GM11168 (cell line): ENCODE measurements at regions not wholly inside any gene's neighbourhood (a gene's known extent, or its start where the extent isn't known, plus 50 kb on each side); places are given as distances from the start of the nearest gene placed in this dataset.

Source experiments
- in situ Hi-C: fragments of 300-500 bp; cut with MboI; formaldehyde crosslinking; loops from one replicate; pipeline ENCODE4 v1.12.0; 2022; ENCODE audit warnings: low sequenced_read_pairs; ENCODE audit not compliant: unreplicated experiment

DNA sequence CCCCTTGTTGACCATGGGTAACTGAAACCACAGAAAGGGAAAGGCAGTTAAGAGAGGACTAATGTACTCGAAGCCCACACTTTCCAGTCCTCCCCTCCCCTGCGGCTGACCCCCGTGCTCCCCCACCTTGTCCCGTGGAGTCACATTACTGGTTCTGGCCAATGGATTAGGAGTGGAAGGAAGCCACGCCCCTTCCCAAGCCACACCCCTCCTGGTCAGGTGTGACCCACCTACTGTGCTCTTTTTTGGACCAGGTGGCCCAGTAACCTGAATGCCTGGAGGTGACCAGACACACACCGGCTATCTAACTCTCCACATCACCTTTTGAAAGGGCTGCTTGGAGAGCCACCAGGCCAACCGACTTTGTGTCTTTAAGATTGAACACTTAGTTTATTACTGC is 109.3 kb upstream of the MSX1 start:
- in situ Hi-C loops, result no loop called here

DNA sequence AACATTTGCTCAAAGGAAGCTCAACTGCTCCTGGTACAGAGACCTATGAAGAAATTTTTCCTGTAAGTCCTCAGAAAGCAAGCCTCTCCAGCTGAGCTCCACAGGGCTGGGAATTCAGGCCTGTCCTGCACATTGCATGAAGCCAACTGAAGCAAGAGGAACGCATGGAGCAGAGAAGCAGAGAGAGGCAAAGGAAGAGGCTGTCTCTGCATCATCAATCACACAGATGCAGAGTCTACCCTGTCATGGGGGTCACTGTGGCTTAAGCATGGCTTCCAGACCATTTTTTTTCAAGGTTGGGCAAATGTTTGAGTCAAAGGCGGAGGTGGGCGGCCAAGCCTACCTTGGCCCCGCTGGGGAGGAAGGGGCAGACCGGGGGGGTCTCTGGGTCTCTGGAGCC is 110.3 kb upstream of the MSX1 start:
- in situ Hi-C loops, result no loop called here

DNA sequence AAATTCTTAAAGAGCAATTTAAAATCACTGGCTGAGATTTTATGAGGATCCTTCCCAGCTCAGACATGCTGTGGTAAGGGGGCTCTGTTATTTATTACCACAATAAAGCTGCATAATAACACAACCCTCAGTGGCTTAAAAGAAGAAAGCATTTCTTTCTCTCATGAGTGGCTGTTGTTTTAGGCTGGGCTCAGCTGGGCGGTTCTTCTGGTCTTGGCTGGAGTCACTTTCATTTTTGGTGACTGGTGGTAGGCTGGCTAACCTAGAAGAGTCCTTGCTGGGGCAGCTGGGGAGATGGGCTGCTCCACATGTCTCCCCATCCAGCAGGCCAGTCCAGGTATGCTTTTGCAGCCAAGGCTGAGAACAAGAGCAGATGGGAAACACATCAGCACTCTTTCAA is 113.0 kb upstream of the MSX1 start:
- in situ Hi-C loops, result no loop called here

DNA sequence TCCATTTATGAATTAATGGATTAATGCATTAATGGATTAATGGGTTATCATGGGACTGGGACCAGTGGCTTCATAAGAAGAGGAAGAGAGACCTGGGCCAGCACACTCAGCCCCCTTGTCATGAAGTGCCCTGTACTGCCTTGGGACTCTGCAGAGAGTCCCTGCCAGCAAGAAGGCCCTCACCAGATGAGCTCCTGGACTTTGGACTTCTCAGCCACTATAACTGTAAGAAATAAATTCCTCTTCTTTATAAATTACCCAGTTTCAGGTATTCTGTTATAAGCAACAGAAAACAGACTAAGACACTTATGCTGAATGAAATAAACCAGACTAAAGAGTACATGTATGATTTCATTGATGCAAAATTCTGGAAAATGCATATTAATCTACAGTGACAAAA is 119.4 kb upstream of the MSX1 start:
- in situ Hi-C loops, result loop anchor here (5.0 kb wide), 1 partner anchor 33 kb away; no protein-coding TSS in a partner anchor

DNA sequence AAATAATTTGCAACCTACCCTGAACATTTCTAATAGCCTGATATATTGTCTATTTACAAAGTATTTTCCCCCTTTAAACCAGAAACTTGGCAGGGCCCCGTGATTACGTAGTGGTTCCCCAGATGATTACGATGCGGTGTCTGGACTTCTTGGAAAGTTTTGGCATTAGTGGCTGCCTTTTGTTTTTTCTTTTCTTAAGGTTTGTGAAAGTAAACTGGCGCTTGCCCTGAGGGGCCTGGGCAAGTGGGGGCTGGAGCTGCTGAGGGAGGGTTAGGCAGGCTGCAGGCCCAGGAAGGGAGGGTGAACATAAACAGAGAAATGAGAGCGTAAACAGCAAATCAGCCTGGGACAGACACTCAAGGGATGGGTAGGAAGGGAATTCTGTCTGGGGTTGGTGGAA is 123.6 kb upstream of the MSX1 start:
- in situ Hi-C loops, result no loop called here

DNA sequence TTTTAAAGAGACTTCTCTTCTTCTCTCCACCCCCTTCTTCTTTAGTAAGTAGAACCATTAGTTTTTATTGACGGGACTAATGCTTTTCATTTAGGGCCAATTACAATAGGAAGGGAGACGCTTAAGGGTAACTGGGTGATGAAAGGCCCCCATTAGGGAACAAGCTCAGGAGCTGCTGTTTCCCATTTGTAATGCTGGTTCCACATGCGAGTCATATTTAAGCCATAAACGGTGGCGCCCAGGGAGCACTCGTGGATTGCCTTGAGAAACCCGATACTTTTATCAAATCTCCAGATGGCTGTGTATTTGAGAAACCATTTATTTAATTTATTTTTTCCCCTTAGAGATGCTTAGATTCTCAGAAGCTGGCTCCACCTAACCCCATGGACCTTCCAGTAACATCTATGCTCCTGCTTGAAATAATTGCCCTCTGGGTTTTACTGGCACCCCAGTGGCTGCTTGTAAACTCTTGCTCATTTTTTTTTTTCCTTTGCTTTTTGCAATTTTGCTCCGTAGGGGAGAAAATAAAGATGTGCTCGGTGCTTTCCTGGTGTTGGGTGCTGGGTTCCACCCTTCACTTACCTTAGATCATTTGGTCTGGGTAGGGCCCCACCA is 124.2 kb upstream of the MSX1 start:
- in situ Hi-C loops, result no loop called here

DNA sequence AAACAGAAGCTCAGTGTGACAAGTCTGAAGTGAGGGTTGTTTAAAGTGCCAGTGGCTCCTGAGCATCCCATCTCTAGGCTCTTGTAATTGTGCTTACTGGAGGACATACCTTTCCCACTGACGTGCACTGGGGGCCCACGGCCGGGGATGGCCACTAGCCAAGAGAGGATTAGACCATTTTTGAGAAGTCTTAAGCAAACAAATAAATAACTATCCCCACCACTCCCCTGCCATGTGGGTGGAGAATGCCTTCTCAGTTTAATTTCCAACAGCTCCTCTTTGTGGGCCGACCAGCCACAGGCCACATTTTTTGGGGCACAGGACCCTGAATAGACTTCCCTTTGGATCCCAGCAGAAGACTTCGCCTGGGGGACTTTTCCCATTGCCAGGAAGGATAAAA is 125.0 kb upstream of the MSX1 start:
- in situ Hi-C loops, result no loop called here

DNA sequence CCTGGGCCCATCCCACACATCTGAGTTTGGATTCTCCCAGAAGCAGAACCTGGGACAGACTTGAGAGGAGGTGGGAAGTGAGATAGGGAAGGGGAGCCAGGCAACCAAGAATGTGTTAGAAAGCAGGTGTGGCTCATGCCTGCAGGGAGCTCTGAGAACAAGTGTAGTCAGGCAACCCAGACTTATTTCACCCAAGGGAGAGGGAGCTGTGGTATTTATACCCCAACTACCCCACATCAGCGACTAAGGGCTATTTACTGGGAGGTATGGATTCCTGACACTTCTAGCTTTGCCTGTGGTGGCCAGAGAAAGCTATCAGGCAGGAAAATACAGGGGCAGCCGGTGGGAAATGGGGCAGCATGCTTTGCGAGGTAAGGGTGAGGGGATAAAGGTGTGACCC is 125.8 kb upstream of the MSX1 start:
- in situ Hi-C loops, result no loop called here

DNA sequence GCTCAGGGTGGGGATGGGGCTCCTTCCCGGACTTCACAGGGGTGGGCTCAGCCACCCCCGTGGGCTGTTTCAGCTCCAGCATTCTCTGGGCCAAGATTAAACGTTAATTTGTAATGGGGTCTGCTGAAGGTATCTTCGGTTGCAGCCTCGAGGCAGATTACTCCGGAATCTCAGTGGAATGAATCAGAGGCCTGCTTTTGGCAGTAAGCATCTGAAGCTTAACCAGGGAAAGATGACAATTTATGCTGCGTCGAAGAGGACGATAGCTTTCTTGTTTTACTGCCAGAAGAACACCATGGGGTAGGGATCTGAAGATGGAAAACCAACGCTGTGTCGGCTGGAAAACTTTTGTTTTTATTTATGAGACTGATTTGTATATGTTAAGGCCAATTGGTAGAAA is 129.2 kb upstream of the MSX1 start:
- in situ Hi-C loops, result no loop called here

DNA sequence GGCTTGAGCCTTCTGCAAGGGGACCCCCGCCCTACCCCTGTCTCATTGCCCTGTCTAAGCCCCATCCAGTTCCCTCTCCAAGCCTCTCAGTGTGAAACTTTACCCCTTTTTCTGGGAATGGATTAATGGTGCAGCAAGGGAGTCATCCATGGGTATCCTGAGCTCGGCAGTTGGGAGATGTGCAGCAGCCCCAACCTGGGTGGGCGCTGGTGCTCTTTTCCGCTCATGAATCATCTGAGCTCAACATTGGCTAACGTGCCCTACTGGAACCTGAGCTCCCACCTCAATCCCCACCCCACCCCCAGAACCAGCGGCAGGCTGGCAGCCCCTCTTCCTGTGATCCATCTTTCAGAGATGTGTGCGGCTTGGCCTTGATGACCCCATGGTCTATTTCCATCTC is 130.3 kb upstream of the MSX1 start:
- in situ Hi-C loops, result no loop called here

DNA sequence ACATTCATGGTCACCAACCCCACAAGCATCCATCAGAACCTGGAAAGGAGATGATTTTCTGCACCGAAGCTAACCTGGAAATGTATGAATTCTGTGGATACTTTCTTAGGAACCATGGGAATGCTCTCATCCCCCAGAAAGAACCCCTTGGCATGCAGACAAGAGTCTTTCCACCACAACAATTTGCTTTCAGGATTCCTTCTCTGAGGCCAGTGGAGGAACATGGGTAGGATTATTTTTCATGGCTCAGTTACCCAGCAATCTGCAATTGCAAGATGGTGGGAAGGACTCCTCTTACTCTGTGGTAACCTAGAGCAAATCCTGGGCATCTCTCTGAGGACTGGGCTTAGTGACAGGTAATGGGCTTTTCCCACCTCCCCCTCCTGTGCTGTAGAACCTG is 131.9 kb upstream of the MSX1 start:
- in situ Hi-C loops, result no loop called here

DNA sequence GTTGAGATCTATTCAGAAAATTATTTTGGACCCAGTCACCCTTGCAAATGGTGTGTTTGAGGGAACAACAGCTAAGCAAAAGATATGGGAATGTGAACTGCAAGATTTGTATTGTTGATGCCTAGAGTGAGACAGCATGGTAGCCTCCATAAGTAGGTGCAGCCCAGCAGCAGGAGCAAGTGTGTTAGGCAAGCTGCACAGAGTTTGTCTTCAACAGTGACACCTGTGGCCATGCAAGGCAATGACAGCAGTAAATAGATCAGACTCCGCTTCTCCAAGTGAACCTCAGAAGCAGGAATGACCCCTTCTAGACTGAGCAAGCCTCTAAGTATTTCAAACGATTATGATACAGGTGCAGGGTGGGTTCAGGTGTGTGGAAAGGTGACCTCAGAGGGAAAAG is 133.4 kb upstream of the MSX1 start:
- in situ Hi-C loops, result no loop called here

DNA sequence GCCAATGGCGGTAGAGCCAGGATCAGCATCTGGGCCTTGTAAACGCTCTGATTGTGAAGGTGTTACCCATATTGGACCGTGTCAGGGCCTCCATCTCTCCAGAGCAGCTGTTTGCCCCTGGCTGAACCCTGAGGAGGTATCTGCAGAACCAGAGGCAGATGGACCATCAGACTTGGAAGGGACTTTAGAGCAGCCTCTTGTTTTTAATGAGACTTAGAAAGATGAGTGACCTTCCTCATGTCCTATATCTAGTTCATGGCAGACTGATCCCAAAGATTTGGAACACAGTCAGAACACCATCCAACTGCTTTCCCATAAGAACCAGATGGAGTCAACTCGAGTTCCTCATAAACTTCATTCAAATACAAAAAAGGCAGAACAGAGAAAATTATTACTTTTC is 135.1 kb upstream of the MSX1 start:
- in situ Hi-C loops, result no loop called here

DNA sequence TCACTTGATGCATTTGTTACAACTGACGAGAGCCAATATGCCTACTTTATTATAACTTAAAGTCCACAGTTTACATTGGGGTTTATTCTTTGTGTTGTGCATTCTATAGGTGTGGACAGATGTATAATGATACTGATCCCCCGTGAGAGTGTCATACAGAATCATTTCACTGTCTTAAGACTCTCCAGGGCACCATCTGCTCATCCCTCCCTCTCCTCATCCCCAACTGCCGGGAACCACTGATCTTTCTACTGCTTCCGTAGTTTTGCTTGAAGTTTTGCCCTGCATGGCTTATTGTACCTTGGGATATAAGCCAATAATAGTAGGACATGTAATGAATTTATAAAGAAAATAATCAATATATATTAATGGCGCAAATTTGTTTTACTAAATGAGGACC is 137.8 kb upstream of the MSX1 start:
- in situ Hi-C loops, result no loop called here

DNA sequence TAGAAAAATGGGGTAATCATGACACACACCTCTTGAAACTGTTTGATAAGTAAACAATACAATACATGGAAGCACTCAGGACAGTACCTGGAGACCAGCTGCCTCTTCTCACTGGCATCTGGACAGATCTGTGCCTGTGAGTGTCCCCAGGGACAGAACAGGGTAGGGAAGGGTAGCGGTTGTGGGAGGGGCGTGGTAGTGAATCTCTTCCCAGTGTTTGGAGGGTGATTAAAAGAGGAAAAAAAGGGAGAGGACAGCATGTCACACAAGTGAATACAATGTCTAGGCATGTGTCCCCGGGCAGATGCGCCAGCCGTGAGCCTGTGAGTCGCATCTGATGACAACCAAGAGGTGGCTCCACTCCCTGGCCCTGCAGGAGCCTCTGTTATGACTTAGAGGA is 138.8 kb upstream of the MSX1 start:
- in situ Hi-C loops, result no loop called here

DNA sequence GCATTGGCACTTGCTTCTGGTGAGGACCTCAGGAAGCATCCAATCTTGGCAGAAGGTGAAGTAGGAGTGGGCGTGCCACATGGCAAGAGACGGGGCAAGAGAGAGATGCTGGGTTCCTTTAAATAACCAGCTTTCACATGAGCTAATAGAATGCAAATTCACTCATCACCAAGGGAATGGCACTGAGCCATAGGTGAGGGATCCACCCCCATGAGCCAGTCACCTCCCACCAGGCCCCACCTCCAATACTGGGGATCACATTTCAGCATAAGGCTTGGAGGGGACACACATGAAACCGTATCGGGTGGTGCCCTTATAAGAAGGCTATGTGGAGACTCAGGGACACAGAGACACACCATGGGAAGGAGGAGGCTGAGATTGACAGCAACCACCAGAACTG is 140.0 kb upstream of the MSX1 start:
- in situ Hi-C loops, result no loop called here

DNA sequence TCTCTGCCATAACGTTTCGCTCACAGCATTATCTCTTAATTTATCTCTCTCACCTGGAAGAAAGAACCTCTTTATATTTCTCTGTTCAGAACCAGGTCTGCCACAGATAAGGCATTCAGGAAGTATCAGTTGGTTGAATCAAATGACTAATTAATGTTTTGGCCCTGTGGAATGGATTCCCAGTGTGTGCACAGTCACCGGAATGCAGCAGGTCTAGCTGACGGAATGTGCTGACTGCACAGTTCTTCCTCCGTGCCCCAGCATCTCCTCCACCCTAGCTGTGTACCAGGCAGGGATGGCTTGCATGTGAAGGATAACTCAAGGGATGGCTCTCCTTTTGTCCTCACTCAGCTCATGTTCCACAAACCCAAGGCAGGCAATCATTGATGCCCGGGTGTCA is 141.8 kb upstream of the MSX1 start:
- in situ Hi-C loops, result no loop called here

DNA sequence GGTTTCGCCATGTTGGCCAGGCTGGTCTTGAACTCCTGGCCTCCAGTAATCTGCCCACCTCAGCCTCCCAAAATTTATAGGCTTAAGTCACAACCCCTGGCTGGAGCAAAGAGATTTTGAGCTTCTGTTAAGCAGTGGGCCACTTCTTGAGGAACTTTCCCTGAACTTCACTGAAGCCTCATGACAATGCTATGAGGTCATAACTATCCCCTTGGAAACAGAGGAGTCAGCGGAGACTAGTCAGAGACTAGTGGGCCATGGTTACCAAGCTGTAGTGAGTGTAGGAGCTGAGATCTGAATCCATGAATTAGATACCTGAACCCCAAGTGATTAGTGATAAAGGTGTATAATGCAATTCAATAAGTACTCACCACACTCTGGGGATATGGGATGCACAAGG is 145.1 kb upstream of the MSX1 start:
- in situ Hi-C loops, result no loop called here

DNA sequence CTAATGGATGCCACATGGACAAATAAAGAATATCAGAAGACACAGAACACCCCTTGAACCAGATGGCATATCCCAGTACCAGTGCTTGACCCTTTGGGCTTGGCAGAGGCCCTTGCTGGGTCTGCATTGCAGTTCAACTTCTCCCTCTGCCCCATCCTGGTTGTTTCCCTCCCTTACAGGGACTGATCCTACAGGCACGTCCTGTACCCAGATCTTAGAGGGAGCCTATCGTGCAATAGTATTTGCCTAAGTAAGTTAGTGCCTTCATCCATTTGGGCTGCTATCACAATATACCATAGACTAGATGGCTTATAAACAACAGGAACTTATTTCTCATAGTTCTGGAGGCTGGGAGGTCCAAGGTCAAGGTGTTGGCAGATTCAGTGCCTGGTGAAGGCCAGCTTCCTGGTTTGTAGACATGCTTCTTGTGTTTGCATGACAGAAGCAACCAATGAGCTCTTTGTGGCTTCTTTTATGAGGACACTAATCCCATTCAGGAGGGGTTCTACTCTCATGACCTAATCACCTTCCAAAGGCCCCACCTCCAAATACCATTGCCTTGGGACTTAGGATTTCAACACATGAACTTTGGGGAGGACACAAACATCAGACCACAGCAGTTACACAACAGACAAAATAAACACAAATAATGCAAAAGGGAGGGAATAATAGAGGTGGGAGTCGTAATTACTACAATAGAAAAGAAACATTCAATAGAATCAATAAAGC is 146.5 kb upstream of the MSX1 start:
- in situ Hi-C loops, result no loop called here

DNA sequence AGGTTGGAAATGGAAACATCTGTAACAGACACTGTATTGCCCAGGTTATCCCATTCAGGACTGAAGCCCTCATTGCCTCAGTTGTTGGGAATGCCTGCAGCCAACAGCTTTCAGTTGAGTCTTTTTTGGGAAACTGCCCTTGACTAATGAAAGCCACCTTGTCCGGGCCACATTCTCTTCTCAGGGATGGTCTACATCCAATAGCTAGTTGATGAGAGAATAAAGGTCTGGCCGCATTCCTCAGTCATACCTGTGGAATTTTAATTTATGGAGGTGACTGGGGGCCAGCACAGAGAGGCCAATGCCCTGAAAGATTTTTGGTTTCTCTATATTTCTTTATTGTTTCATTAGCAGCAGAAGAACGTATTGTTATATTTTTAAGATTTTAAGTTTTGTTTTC is 147.6 kb upstream of the MSX1 start:
- in situ Hi-C loops, result no loop called here

DNA sequence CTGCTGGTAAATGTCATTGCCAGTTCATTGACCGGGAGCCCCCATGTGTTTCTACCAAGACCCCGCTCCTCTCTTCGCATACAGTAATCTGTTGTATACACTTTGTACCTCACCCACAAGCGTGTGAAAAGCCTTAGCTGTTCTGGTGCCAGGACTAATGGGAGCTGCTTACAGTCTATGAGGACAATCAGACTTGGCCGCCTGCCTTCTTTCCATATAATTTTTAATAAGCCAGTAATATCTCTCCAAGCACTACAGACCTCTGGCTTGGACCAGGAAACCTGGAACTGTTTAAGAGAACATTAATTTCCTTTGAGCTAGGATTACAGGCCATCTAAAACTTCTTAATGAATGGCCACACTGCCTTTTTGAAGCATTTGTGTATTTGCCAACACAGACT is 149.7 kb upstream of the MSX1 start:
- in situ Hi-C loops, result loop anchor here (5.0 kb wide), 1 partner anchor 33 kb away; no protein-coding TSS in a partner anchor

DNA sequence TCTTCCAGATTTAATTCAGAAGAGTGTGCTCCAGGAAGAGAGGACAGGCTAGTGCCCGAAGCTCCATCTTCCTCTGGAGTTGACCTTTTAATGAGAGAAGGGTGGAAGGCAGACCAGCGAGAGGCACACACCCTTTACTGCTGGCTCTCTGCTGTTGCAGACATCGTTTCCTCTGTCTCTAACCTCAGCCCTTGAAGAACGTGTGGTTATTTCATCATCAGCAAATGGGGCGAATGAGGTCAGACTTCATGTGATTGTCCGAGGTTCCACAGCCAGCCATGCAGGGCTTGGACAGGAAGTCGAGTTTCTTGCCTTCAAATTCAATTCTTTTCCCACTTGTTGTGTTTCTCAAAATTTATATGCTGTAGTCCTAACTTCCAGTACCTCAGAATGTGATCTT is 155.2 kb upstream of the MSX1 start:
- in situ Hi-C loops, result no loop called here
